Central memory CD8-positive, alpha-beta T cell (primary cell): ENCODE measurements at regions not wholly inside any gene's neighbourhood (a gene's known extent, or its start where the extent isn't known, plus 50 kb on each side); places are given as distances from the start of the nearest gene placed in this dataset.

Experiments used
- ATAC-seq: fragments of 150-1000 bp; cut with Tn5 transposase; replicated peaks from 2 replicates; pipeline ENCODE4 v1.10.0; 2022; ENCODE audit warnings: mild to moderate bottlenecking, moderate FRiP score, moderate number of reproducible peaks; ENCODE audit not compliant: poor library complexity, severe bottlenecking; ENCODE audit errors: extremely low read depth
- DNase-seq, 2 donors: peaks; one replicate each; pipeline ENCODE4 v3.0.0; 2021; ENCODE audit warnings: low spot score in 2 of 2
- H3K27ac Mint-ChIP-seq: one replicate; pipeline ENCODE4 v1.8.0; 2022; ENCODE audit warnings: low read depth, mild to moderate bottlenecking, moderate library complexity, mixed read lengths
- H3K27me3 Mint-ChIP-seq: one replicate; pipeline ENCODE4 v1.8.0; 2022; ENCODE audit warnings: mixed read lengths
- H3K36me3 Mint-ChIP-seq: one replicate; pipeline ENCODE4 v1.8.0; 2022; ENCODE audit warnings: mild to moderate bottlenecking, moderate library complexity, mixed read lengths; ENCODE audit not compliant: insufficient read depth
- H3K4me1 Mint-ChIP-seq: one replicate; pipeline ENCODE4 v1.8.0; 2022; ENCODE audit warnings: mixed read lengths
- H3K4me3 Mint-ChIP-seq: one replicate; pipeline ENCODE4 v1.8.0; 2022; ENCODE audit warnings: mild to moderate bottlenecking, moderate library complexity, mixed read lengths
- H3K9me3 Mint-ChIP-seq: one replicate; pipeline ENCODE4 v1.8.0; 2022; ENCODE audit warnings: mixed read lengths

DNA sequence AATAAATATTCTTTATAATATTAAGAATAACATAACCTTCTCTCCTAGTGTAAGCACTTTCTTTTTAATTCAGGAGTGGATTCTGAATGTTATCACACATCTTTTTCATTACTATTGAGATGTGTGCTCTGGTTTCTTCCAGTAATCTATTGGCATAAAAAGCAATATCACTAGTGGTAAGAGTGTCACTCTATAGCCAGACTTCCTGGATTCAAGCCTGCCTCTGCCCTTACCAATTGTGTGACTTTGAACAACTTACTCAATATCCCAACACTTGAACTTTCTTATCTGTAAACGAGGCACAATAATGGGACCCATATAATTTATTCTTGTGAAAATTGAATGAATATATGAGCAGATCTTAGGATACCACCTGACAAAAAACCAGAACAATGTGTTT, 71.0 kb downstream of the SEM1 start:
- Mint-ChIP-seq H3K9me3 (no peaks in the 10 kb centered on the region), H3K36me3 (peaks cover 4% of the 10 kb centered on the region), H3K4me1 (no peaks in the 10 kb centered on the region), H3K27me3 (no peaks in the 10 kb centered on the region), H3K4me3 (no peak overlapping the region), H3K27ac (no peak overlapping the region)
- ATAC-seq (no peak), DNase-seq (no peak)

DNA sequence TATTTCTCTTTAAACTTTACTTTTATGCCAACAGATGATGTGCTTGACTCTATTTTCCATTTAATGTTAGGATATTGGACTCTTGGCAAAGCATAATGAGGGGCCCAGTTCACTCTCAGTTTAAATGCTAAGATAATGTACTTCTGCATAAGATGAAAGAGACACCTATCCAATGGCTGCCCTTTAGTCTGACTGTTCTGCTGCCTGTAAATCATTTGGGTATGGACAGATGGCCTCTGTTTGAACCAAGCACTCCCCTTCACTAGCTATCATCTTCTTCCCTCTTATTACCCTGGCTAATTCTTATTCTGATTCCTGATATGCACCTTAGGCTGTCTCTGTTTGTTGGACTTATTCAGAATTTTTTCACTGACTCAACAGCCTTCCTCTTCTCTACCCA, 72.1 kb downstream of the SEM1 start:
- ATAC-seq (no peak), DNase-seq (no peak)
- no peaks in the 10 kb centered on the region for H3K27me3 Mint-ChIP-seq
- H3K9me3 Mint-ChIP-seq = no peaks in the 10 kb centered on the region
- no peak overlapping the region for H3K27ac Mint-ChIP-seq
- H3K4me1 Mint-ChIP-seq = no peaks in the 10 kb centered on the region
- no peak overlapping the region for H3K4me3 Mint-ChIP-seq
- H3K36me3 Mint-ChIP-seq = peaks cover 2% of the 10 kb centered on the region

DNA sequence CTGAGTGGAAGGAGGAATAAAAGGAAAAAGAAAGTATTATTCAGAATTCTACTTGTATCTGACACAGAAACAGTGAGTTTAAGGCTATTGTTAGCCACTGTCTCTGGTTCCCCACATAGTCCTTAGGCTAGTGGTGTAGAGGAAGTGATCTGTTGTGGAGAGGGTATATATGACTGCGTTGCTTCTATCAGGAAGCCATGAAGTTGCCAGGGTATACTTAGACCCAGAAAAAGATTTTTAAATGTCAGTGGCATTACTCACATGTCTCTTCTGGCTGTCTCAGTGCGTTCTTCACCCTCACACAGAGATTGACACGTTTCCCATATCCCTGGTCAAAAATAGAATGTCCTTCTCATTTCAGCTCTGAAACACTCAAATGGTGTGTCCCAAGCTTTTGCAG, 72.7 kb downstream of the SEM1 start:
- Mint-ChIP-seq H3K4me3 (no peak overlapping the region), H3K27me3 (no peaks in the 10 kb centered on the region), H3K4me1 (no peaks in the 10 kb centered on the region), H3K36me3 (peaks cover 2% of the 10 kb centered on the region), H3K9me3 (no peaks in the 10 kb centered on the region), H3K27ac (no peak overlapping the region)
- ATAC-seq (no peak), DNase-seq (no peak)

DNA sequence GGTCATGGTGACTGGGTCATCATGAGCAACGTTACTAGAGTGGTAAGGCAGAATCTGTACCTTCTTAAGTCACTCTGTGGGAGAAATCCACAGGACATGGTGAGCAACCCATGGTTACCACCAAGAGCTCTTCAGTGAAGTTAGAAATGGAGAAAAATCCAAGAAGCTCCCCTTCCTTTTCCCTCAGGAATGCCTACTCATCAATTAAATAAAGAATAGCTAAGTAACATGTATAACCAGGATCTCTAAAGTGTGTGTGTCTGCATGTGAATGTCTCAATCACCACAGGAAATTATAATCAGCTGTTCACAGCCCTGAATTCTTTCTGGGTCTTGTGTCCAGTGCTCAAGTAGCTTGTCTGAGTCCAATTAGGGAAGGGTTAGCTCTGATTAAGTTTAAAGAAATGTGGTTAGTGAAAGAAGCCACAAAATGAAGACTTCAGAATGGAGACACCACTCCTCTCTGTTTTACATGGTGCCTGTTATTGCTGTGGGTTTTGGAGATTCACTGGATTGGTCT, 73.2 kb downstream of the SEM1 start:
- H3K4me1 Mint-ChIP-seq = no peaks in the 10 kb centered on the region
- peaks cover 3% of the 10 kb centered on the region for H3K36me3 Mint-ChIP-seq
- H3K9me3 Mint-ChIP-seq = no peaks in the 10 kb centered on the region
- no peak overlapping the region for H3K27ac Mint-ChIP-seq
- no peak for ATAC-seq
- DNase-seq = no peak
- H3K27me3 Mint-ChIP-seq = no peaks in the 10 kb centered on the region
- H3K4me3 Mint-ChIP-seq = no peak overlapping the region

DNA sequence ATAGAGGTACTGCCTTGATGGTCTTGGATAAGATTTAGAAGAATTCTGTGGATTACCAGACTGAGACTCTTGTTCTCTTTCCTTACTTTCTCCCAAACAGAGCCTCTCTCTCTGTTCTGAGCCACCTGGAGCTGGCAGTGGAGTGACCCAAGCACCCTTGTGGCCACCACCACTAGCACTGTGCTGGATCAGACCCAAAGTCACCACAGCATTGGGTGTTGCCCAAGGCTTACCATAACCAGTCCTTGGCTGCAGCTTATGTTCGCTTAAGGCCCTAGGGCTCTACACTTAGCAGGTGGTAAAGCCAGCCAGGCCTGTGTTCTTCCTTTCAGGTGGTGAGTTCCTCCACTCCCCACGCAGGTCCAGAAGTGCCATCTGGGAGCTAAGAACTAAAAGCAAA, 79.8 kb downstream of the SEM1 start:
- Mint-ChIP-seq H3K9me3 (peaks cover 18% of the 10 kb centered on the region), H3K4me1 (no peaks in the 10 kb centered on the region), H3K27me3 (peaks cover 22% of the 10 kb centered on the region), H3K4me3 (no peak overlapping the region), H3K36me3 (peaks cover 2% of the 10 kb centered on the region), H3K27ac (no peak overlapping the region)
- no peak for ATAC-seq
- DNase-seq = no peak

DNA sequence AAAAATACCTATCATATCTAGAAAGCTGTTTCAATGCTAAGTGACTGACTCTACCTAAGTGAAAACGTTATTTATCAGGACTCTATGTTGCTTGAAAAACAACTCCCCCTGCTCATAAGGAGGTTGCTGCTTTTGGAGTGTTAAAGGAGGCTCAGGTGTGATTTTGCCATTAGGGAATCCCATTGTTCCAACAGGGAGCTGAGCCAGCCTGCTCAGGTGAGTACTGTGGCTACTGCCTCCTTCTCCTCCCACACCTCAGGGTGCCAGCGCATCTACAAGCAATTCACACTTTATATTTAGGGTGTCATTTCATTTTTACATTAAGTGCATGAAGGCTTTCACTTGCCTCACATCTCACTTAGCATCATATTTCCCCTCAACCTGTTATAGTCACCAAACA, 84.7 kb downstream of the SEM1 start:
- no peak overlapping the region for H3K27ac Mint-ChIP-seq
- H3K27me3 Mint-ChIP-seq = peaks cover 22% of the 10 kb centered on the region
- ATAC-seq = no peak
- DNase-seq = no peak
- no peaks in the 10 kb centered on the region for H3K36me3 Mint-ChIP-seq
- H3K4me3 Mint-ChIP-seq = no peak overlapping the region
- peaks cover 25% of the 10 kb centered on the region for H3K9me3 Mint-ChIP-seq
- H3K4me1 Mint-ChIP-seq = no peaks in the 10 kb centered on the region

DNA sequence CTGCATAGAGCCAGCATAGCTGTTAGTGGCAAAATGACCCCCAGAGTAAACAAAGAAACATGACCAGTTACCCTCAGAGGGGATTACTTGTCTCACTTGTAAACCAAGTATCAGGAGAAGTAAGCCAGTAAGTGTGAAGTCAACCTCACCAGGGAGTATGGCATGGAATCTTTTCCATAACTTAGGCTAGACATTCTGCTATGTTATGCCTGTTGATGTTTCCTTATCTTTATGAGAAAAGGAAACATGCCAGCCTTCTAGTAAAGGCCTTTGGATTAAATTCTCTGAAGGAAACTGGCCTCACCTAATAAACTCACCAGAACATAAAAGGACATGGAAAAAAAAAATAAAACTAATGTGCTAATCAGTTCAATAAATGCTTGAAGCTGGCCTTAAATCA, 87.7 kb downstream of the SEM1 start:
- DNase-seq = no peak
- ATAC-seq = no peak
- Mint-ChIP-seq H3K4me3 (no peak overlapping the region), H3K36me3 (no peaks in the 10 kb centered on the region), H3K9me3 (peaks cover 17% of the 10 kb centered on the region), H3K27me3 (peaks cover 12% of the 10 kb centered on the region), H3K4me1 (no peaks in the 10 kb centered on the region), H3K27ac (no peak overlapping the region)

DNA sequence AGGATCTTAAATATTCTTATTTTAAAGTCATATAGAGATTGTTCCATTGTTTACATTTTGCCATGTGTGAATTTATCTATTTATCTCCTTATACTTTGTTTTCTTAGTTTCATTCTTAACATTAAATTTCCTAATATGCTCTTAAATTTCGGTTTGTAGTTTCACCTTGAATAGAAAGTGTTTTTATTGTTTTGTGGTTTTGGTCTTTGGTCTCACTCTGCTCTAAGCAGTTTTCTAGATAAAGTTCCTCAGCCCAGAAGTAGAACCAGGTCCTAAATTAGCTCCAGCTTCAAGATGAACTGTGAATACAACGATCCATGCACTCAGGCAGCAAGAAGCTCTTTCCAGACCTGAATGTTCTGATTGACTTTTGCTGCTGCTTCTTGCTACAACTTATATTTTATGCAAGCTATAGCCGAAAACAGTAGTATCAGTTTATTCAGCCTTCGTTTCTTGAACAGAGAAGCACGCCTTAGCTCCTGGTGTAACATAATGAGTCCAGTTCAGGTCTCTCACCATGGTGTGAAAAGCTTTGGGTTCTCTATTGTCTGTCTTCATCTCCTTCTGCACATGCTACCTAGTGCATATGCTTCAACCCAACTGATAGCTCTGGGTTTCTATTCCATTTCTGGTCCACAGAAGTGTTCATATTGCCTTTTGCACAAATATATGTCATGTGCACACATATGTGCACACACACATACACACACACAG, 95.3 kb downstream of the SEM1 start:
- Mint-ChIP-seq H3K36me3 (no peaks in the 10 kb centered on the region), H3K4me1 (no peaks in the 10 kb centered on the region), H3K27me3 (peaks cover 26% of the 10 kb centered on the region), H3K4me3 (no peak overlapping the region), H3K27ac (no peak overlapping the region), H3K9me3 (peaks cover 23% of the 10 kb centered on the region)
- no peak for ATAC-seq
- no peak for DNase-seq

DNA sequence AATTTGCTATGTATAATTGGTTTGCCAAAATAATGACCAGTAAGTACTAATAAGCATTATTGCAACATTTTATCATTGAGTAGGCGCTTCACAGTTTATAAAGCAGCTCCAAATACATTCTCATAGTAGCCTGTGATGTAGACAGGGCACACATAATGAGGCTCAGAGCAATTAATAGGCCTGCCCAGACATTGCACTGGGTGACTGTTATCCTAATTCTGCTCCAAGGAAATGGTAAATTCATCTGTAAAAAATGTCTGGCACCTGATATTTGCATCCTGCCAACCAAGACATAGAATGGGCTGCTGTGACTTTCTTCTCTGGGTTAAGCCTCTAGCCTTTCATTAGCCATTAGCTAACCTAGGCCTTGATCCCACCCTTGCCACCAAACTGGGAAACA, 97.6 kb downstream of the SEM1 start:
- Mint-ChIP-seq H3K4me3 (no peak overlapping the region), H3K27ac (no peak overlapping the region), H3K9me3 (peaks cover 13% of the 10 kb centered on the region), H3K4me1 (no peaks in the 10 kb centered on the region), H3K27me3 (peaks cover 23% of the 10 kb centered on the region), H3K36me3 (no peaks in the 10 kb centered on the region)
- no peak for ATAC-seq
- DNase-seq = no peak

DNA sequence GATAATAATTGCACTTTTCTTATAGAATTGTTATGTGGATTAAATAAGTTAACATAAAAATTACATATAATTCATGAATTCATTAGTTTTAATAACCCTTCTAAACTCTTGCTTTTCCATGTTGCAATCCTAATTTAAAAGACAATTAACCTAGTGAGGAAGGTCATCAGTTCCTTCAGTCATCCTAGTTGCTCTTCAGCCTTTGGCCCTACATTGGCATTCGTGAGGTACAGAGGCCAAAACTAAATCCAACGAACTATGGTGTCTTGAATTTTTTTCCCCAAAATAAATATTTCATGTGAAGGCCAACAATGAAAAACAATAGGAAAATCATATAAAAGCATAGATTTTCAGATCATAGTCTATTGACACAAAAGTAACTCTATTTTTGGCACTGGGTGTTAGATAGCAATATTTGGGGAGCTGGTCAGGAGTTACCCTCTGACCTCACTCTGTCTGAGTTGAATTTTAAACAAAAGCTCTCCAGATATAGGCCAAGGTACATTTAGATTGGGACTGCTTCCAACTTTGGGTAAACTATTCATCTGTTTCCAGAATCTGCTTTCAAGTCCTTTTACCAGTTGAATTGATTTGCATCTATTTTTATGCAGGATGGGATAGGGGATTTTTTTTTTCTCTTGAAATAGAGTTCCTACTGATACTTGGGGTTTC, 104.5 kb downstream of the SEM1 start:
- no peaks in the 10 kb centered on the region for H3K36me3 Mint-ChIP-seq
- ATAC-seq = no peak
- H3K9me3 Mint-ChIP-seq = no peaks in the 10 kb centered on the region
- peaks cover 30% of the 10 kb centered on the region for H3K27me3 Mint-ChIP-seq
- no peak overlapping the region for H3K27ac Mint-ChIP-seq
- H3K4me3 Mint-ChIP-seq = no peak overlapping the region
- no peaks in the 10 kb centered on the region for H3K4me1 Mint-ChIP-seq
- no peak for DNase-seq

DNA sequence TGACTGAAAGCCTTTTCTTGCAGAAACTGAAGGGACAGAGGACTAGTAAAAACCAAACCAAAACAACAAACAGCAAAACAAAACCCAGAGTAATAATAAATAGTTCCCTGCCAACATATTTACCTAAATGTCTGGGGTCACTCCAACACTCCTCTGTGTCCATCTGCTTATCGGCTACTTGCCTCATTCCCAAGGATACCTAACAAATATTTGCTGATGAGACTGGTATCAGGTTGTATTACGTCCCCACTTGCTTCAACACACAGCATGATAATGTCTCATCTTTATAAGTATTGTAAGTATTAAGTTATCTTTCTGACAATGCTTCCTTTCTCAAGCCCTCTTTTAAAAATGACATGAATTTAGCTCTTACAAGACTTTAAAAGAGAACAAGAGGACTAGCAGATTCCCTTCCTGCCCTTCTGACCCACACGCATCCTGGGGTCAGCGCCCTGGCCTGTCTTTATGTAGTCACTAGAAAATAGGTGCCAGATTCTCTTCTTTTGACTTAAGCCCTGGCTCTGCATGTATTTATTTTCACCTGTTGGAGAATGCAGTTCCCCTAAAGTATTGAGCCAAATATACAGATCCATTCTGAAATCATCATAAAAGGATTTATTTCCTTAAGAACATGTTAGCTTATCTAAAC, 110.2 kb downstream of the SEM1 start:
- no peak for ATAC-seq
- H3K4me3 Mint-ChIP-seq = no peak overlapping the region
- H3K27ac Mint-ChIP-seq = no peak overlapping the region
- H3K4me1 Mint-ChIP-seq = no peaks in the 10 kb centered on the region
- H3K9me3 Mint-ChIP-seq = no peaks in the 10 kb centered on the region
- no peaks in the 10 kb centered on the region for H3K36me3 Mint-ChIP-seq
- no peak for DNase-seq
- peaks cover 31% of the 10 kb centered on the region for H3K27me3 Mint-ChIP-seq

DNA sequence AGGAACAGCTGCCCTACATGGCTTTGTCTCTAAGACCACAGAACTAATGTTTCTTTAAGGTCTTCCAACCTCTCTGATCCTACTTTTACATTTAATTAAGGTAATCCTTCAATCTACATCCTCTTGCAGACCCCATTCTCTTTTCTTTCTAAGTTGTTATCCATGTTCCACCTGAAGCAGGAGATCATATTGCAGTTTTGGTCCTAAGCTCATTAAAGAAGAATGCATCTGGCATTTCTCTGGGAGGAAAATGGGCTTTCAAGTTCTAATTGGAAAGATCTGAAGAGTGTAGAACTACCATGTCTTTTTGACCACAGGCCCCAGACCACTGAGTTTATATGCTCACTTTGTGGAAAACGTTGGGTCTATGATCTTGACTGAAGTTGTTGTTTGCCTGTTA, 111.2 kb downstream of the SEM1 start:
- no peak overlapping the region for H3K4me3 Mint-ChIP-seq
- ATAC-seq = no peak
- DNase-seq = no peak
- H3K9me3 Mint-ChIP-seq = no peaks in the 10 kb centered on the region
- H3K4me1 Mint-ChIP-seq = no peaks in the 10 kb centered on the region
- no peak overlapping the region for H3K27ac Mint-ChIP-seq
- no peaks in the 10 kb centered on the region for H3K36me3 Mint-ChIP-seq
- H3K27me3 Mint-ChIP-seq = peaks cover 31% of the 10 kb centered on the region
